Transverse colon (tissue), 3 donors: ENCODE measurements at regions not wholly inside any gene's neighbourhood (a gene's known extent, or its start where the extent isn't known, plus 50 kb on each side); places are given as distances from the start of the nearest gene placed in this dataset.

ENCODE experiments used
- CTCF ChIP-seq, 5 experiments: fragments of 200-600 bp in 3 of 5; fragments of 450-650 bp in 2 of 5; sonication (generic) in 3 of 5; IDR thresholded peaks; 1 replicate in 2 of 5; 2 replicates in 3 of 5; pipeline ENCODE4 v1.5.1; 2016 to 2017; ENCODE audit warnings: antibody characterized with exemption in 5 of 5, inconsistent platforms in 3 of 5, mild to moderate bottlenecking in 2 of 5, moderate library complexity in 1 of 5
- POLR2A ChIP-seq: fragments of 450-650 bp; IDR thresholded peaks from one replicate; pipeline ENCODE4 v1.6.1; 2016; ENCODE audit warnings: antibody characterized with exemption, mild to moderate bottlenecking, moderate library complexity

GRCh38 chr10:70985824-70986622 lies 97.7 kb upstream of the PCBD1 start:
- TF ChIP-seq CTCF (IDR thresholded peaks at IDR 0.05) (no peak), POLR2A (no peak)
